Astrocyte (in vitro differentiated cells and primary cell): ENCODE measurements at regions not wholly inside any gene's neighbourhood (a gene's known extent, or its start where the extent isn't known, plus 50 kb on each side); places are given as distances from the start of the nearest gene placed in this dataset.

Experiments
- EZH2 ChIP-seq: IDR thresholded peaks from 2 replicates; pipeline ENCODE4 v1.6.1; 2012; ENCODE audit warnings: mild to moderate bottlenecking, low read length, inconsistent platforms; ENCODE audit not compliant: insufficient read depth
- TF ChIP-seq, protein P1 (sequence below): IDR thresholded peaks from 2 replicates; pipeline ENCODE4 v1.5.1; 2011; ENCODE audit warnings: low read depth, mild to moderate bottlenecking, inconsistent platforms, low read length, moderate library complexity; ENCODE audit not compliant: insufficient read depth

DNA sequence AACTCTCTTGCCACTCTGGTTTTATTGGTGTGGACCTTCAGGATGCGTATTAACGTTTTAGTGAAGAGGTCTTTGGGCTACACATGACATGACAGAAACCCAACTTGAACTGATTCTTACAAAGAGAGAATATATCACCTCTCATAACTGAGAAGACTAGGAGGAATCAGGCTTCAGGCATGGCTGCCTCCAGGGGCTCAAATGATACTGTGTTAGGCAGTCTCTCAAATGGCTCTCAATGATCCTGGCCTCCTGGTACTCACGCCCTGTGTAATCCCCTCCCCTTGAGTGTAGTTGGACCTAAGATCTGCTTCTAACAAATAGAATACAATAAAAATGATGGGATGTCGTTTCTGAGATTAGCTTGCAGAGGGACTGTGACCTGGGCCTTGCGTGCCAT is 58.5 kb upstream of the SYPL1 start:
- TF ChIP-seq, protein P1, sequence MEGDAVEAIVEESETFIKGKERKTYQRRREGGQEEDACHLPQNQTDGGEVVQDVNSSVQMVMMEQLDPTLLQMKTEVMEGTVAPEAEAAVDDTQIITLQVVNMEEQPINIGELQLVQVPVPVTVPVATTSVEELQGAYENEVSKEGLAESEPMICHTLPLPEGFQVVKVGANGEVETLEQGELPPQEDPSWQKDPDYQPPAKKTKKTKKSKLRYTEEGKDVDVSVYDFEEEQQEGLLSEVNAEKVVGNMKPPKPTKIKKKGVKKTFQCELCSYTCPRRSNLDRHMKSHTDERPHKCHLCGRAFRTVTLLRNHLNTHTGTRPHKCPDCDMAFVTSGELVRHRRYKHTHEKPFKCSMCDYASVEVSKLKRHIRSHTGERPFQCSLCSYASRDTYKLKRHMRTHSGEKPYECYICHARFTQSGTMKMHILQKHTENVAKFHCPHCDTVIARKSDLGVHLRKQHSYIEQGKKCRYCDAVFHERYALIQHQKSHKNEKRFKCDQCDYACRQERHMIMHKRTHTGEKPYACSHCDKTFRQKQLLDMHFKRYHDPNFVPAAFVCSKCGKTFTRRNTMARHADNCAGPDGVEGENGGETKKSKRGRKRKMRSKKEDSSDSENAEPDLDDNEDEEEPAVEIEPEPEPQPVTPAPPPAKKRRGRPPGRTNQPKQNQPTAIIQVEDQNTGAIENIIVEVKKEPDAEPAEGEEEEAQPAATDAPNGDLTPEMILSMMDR: no peak
- TF ChIP-seq EZH2: no peak
